ENCODE measurements at regions not wholly inside any gene's neighbourhood (a gene's known extent, or its start where the extent isn't known, plus 50 kb on each side); places are given as distances from the start of the nearest gene placed in this dataset.

GRCh38 chr4:15233626-15234025 lies 194.2 kb upstream of the C1QTNF7 start:
- Mint-ChIP-seq H3K36me3 (no peaks in the 10 kb centered on the region), H3K4me3 (peak overlapping the region; percentile 73), H3K9me3 (no peaks in the 10 kb centered on the region), H3K27ac (peak overlapping the region; percentile 86), H3K27me3 (no peaks in the 10 kb centered on the region), H3K4me1 (peaks cover 37% of the 10 kb centered on the region)

- Mint-ChIP-seq H3K9me3 (no peaks in the 10 kb centered on the region), H3K27ac (peak overlapping the region; percentile 86), H3K4me3 (peak overlapping the region; percentile 73), H3K4me1 (peaks cover 37% of the 10 kb centered on the region), H3K27me3 (no peaks in the 10 kb centered on the region), H3K36me3 (no peaks in the 10 kb centered on the region)
These were observed 193.5 kb upstream of the C1QTNF7 start for GRCh38 chr4:15234116-15234855.

- no peaks in the 10 kb centered on the region for H3K9me3 Mint-ChIP-seq
- no peak overlapping the region for H3K27ac Mint-ChIP-seq
- no peak overlapping the region for H3K4me3 Mint-ChIP-seq
- no peaks in the 10 kb centered on the region for H3K36me3 Mint-ChIP-seq
- peaks cover 37% of the 10 kb centered on the region for H3K4me1 Mint-ChIP-seq
- no peaks in the 10 kb centered on the region for H3K27me3 Mint-ChIP-seq
These were observed 193.0 kb upstream of the C1QTNF7 start for GRCh38 chr4:15234856-15235126.

GRCh38 chr4:15235135-15235534 lies 192.7 kb upstream of the C1QTNF7 start:
- no peaks in the 10 kb centered on the region for H3K9me3 Mint-ChIP-seq
- no peak overlapping the region for H3K27ac Mint-ChIP-seq
- no peaks in the 10 kb centered on the region for H3K36me3 Mint-ChIP-seq
- no peak overlapping the region for H3K4me3 Mint-ChIP-seq
- H3K4me1 Mint-ChIP-seq: peaks cover 37% of the 10 kb centered on the region
- no peaks in the 10 kb centered on the region for H3K27me3 Mint-ChIP-seq

- no peak overlapping the region for H3K27ac Mint-ChIP-seq
- H3K27me3 Mint-ChIP-seq: no peaks in the 10 kb centered on the region
- no peaks in the 10 kb centered on the region for H3K36me3 Mint-ChIP-seq
- peaks cover 22% of the 10 kb centered on the region for H3K4me1 Mint-ChIP-seq
- no peak overlapping the region for H3K4me3 Mint-ChIP-seq
- no peaks in the 10 kb centered on the region for H3K9me3 Mint-ChIP-seq
These were observed 190.1 kb upstream of the C1QTNF7 start for GRCh38 chr4:15237648-15238230.

GRCh38 chr4:15238720-15239119 lies 189.1 kb upstream of the C1QTNF7 start:
- Mint-ChIP-seq H3K27ac (no peak overlapping the region), H3K4me1 (peaks cover 12% of the 10 kb centered on the region), H3K4me3 (no peak overlapping the region), H3K36me3 (no peaks in the 10 kb centered on the region), H3K27me3 (no peaks in the 10 kb centered on the region), H3K9me3 (no peaks in the 10 kb centered on the region)

GRCh38 chr4:15239866-15240265 lies 188.0 kb upstream of the C1QTNF7 start:
- Mint-ChIP-seq H3K27ac (no peak overlapping the region), H3K9me3 (no peaks in the 10 kb centered on the region), H3K36me3 (no peaks in the 10 kb centered on the region), H3K4me1 (peaks cover under 1% of the 10 kb centered on the region), H3K4me3 (no peak overlapping the region), H3K27me3 (no peaks in the 10 kb centered on the region)

- no peaks in the 10 kb centered on the region for H3K4me1 Mint-ChIP-seq
- H3K36me3 Mint-ChIP-seq: no peaks in the 10 kb centered on the region
- H3K27me3 Mint-ChIP-seq: no peaks in the 10 kb centered on the region
- H3K4me3 Mint-ChIP-seq: no peak overlapping the region
- no peaks in the 10 kb centered on the region for H3K9me3 Mint-ChIP-seq
- no peak overlapping the region for H3K27ac Mint-ChIP-seq
These were observed 187.1 kb upstream of the C1QTNF7 start for GRCh38 chr4:15240764-15241163.

GRCh38 chr4:15242021-15242420 lies 185.8 kb upstream of the C1QTNF7 start:
- no peaks in the 10 kb centered on the region for H3K27me3 Mint-ChIP-seq
- no peaks in the 10 kb centered on the region for H3K9me3 Mint-ChIP-seq
- no peak overlapping the region for H3K4me3 Mint-ChIP-seq
- no peak overlapping the region for H3K27ac Mint-ChIP-seq
- H3K36me3 Mint-ChIP-seq: no peaks in the 10 kb centered on the region
- H3K4me1 Mint-ChIP-seq: no peaks in the 10 kb centered on the region

GRCh38 chr4:15244354-15244753 lies 183.5 kb upstream of the C1QTNF7 start:
- no peaks in the 10 kb centered on the region for H3K27me3 Mint-ChIP-seq
- H3K4me3 Mint-ChIP-seq: no peak overlapping the region
- no peaks in the 10 kb centered on the region for H3K36me3 Mint-ChIP-seq
- no peak overlapping the region for H3K27ac Mint-ChIP-seq
- H3K4me1 Mint-ChIP-seq: no peaks in the 10 kb centered on the region
- H3K9me3 Mint-ChIP-seq: no peaks in the 10 kb centered on the region

GRCh38 chr4:15245006-15245530 lies 182.8 kb upstream of the C1QTNF7 start:
- H3K9me3 Mint-ChIP-seq: no peaks in the 10 kb centered on the region
- no peak overlapping the region for H3K27ac Mint-ChIP-seq
- no peaks in the 10 kb centered on the region for H3K4me1 Mint-ChIP-seq
- no peaks in the 10 kb centered on the region for H3K36me3 Mint-ChIP-seq
- H3K4me3 Mint-ChIP-seq: no peak overlapping the region
- H3K27me3 Mint-ChIP-seq: no peaks in the 10 kb centered on the region

- H3K9me3 Mint-ChIP-seq: no peaks in the 10 kb centered on the region
- H3K4me3 Mint-ChIP-seq: no peak overlapping the region
- no peaks in the 10 kb centered on the region for H3K36me3 Mint-ChIP-seq
- no peaks in the 10 kb centered on the region for H3K4me1 Mint-ChIP-seq
- H3K27me3 Mint-ChIP-seq: no peaks in the 10 kb centered on the region
- no peak overlapping the region for H3K27ac Mint-ChIP-seq
These were observed 177.8 kb upstream of the C1QTNF7 start for GRCh38 chr4:15250021-15250441.

GRCh38 chr4:15253349-15253748 lies 174.5 kb upstream of the C1QTNF7 start:
- no peaks in the 10 kb centered on the region for H3K4me1 Mint-ChIP-seq
- H3K27me3 Mint-ChIP-seq: no peaks in the 10 kb centered on the region
- H3K4me3 Mint-ChIP-seq: no peak overlapping the region
- no peaks in the 10 kb centered on the region for H3K9me3 Mint-ChIP-seq
- no peaks in the 10 kb centered on the region for H3K36me3 Mint-ChIP-seq
- H3K27ac Mint-ChIP-seq: no peak overlapping the region

- Mint-ChIP-seq H3K4me3 (no peak overlapping the region), H3K27ac (no peak overlapping the region)
These were observed 173.5 kb upstream of the C1QTNF7 start for GRCh38 chr4:15254236-15254880.

GRCh38 chr4:15255537-15255936 lies 172.3 kb upstream of the C1QTNF7 start:
- no peak overlapping the region for H3K4me3 Mint-ChIP-seq
- H3K9me3 Mint-ChIP-seq: no peaks in the 10 kb centered on the region
- no peaks in the 10 kb centered on the region for H3K27me3 Mint-ChIP-seq
- no peak overlapping the region for H3K27ac Mint-ChIP-seq
- no peaks in the 10 kb centered on the region for H3K4me1 Mint-ChIP-seq
- H3K36me3 Mint-ChIP-seq: no peaks in the 10 kb centered on the region

More at GRCh38 chr4:15254236-15254880, 173.5 kb upstream of the C1QTNF7 start:
- Mint-ChIP-seq H3K27me3 (no peaks in the 10 kb centered on the region), H3K4me1 (no peaks in the 10 kb centered on the region), H3K36me3 (no peaks in the 10 kb centered on the region), H3K9me3 (no peaks in the 10 kb centered on the region)

GRCh38 chr4:15260758-15261157 lies 167.1 kb upstream of the C1QTNF7 start:
- Mint-ChIP-seq H3K27me3 (peaks cover 3% of the 10 kb centered on the region), H3K36me3 (no peaks in the 10 kb centered on the region), H3K9me3 (no peaks in the 10 kb centered on the region), H3K4me3 (no peak overlapping the region), H3K4me1 (no peaks in the 10 kb centered on the region), H3K27ac (no peak overlapping the region)

Measured in activated naive CD4-positive, alpha-beta T cell treated with anti-CD3 and anti-CD28 coated beads, Interleukin-2, amount 50 U/mL, for 24 hours (primary cell).